ENCODE measurements at regions not wholly inside any gene's neighbourhood (a gene's known extent, or its start where the extent isn't known, plus 50 kb on each side); places are given as distances from the start of the nearest gene placed in this dataset.
"Not testable (repeated sequence)": the region's sequence is repeated elsewhere in the genome, so short reads cannot be mapped to it uniquely, and the experiment has no call there.

- FAIRE-seq (no peak), DNase-seq (ENCODE audit: insufficient read length, low spot score) (no peak)
- TF ChIP-seq CTCF (IDR thresholded peaks at IDR 0.05; ENCODE audit: insufficient read depth, missing control alignments), result no peak
These were observed 1445.8 kb upstream of the FLRT2 start for GRCh38 chr14:84084056-84084630.

GRCh38 chr14:84085493-84085892 lies 1444.5 kb upstream of the FLRT2 start:
- DNase-seq (ENCODE audit: insufficient read length, low spot score) (no peak), FAIRE-seq (no peak)

DNA sequence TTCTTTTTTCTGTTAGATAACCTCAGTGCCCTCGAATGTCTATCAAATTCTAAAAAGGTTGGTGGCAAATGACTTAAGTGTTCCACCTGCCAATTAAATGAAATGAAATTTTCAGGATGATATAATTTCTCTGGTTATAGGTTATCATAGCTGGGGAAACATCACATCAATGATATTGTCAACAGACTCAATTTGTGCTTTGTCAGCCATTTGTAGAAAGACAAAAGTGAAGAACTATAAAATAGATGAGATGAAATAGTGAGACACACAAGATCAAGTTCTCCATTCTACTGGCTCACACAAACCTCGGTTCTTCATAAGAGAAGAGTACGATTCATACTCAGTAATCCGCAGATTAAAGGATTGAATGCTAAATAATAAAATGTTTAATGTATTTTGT lies 1443.2 kb upstream of the FLRT2 start:
- no peak for TF ChIP-seq CTCF (IDR thresholded peaks at IDR 0.05; ENCODE audit: insufficient read depth, missing control alignments)
- FAIRE-seq (no peak), DNase-seq (ENCODE audit: insufficient read length, low spot score) (no peak)

More at GRCh38 chr14:84085493-84085892, 1444.5 kb upstream of the FLRT2 start:
- TF ChIP-seq CTCF (IDR thresholded peaks at IDR 0.05; ENCODE audit: insufficient read depth, missing control alignments), result no peak

DNA sequence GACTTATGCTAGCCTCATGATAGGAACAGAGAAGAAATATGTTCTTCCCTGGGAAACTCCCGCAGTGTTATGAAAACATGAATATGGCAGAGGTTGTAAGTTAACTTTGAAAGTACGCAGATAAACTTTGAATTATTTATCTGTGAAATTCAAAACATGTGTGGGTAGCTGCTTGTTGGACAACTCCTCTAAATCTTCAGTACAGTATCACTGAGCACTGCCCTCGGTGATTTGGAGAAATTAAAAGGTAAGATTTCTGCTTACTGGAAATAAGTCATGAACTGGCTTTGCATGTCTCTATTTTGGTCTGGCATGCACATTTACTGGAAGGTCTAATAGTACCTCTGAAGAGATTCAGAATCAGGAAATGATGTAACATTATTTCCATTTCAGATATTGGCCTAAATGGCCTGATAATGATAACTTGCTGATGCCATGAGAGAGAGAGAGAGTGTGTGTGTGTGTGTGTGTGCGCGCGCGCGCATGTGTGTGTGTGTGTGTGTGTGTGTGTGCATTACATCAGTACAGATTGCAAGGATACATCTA lies 1441.9 kb upstream of the FLRT2 start:
- FAIRE-seq (no peak), DNase-seq (ENCODE audit: insufficient read length, low spot score) (no peak)
- no peak for TF ChIP-seq CTCF (IDR thresholded peaks at IDR 0.05; ENCODE audit: insufficient read depth, missing control alignments)

GRCh38 chr14:84090837-84091236 lies 1439.1 kb upstream of the FLRT2 start:
- DNase-seq (ENCODE audit: insufficient read length, low spot score) (no peak), FAIRE-seq (no peak)
- TF ChIP-seq CTCF (IDR thresholded peaks at IDR 0.05; ENCODE audit: insufficient read depth, missing control alignments), result no peak

- no peak for TF ChIP-seq CTCF (IDR thresholded peaks at IDR 0.05; ENCODE audit: insufficient read depth, missing control alignments)
- no peak for FAIRE-seq
- DNase-seq (ENCODE audit: insufficient read length, low spot score), result no peak
These were observed 1434.3 kb upstream of the FLRT2 start for GRCh38 chr14:84095681-84096080.

DNA sequence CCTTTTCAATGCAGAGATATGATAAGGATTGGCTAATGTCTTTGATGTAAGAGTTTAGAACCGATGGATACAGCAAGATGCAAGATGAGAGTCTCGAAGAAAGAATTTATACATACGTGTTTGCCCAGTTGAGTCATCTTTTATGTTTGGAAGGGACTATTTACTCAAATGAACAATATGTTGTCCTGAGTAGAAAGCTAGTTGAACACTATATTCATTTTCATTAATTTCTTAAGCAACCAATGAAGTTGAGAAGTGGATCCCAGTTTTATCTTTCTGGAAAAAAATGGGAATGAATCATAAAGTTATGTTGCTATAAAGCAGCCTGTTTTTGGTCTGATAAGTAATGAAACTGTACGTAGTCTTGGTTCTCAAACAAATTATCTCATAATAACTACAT lies 1431.7 kb upstream of the FLRT2 start:
- DNase-seq (ENCODE audit: insufficient read length, low spot score), result no peak
- no peak for FAIRE-seq
- TF ChIP-seq CTCF (IDR thresholded peaks at IDR 0.05; ENCODE audit: insufficient read depth, missing control alignments), result no peak

DNA sequence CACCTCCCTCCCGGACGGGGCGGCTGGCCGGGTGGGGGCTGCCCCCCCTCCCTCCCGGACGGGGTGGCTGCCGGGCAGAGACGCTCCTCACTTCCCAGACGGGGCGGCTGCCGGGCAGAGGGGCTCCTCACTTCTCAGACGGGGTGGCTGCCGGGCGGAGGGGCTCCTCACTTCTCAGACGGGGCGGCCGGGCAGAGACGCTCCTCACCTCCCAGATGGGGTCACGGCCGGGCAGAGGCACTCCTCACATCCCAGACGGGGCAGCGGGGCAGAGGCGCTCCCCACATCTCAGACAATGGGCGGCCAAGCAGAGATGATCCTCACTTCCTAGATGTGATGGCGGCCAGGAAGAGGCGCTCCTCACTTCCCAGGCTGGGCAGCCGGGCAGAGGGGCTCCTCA lies 1430.4 kb upstream of the FLRT2 start:
- FAIRE-seq; DNase-seq (ENCODE audit: insufficient read length, low spot score): not testable (repeated sequence)
